Activated gamma-delta T cell treated with Interleukin-2 at 50 U/mL for 16 hours (primary cell): ENCODE measurements at regions not wholly inside any gene's neighbourhood (a gene's known extent, or its start where the extent isn't known, plus 50 kb on each side); places are given as distances from the start of the nearest gene placed in this dataset.
"Not testable (repeated sequence)": the region's sequence is repeated elsewhere in the genome, so short reads cannot be mapped to it uniquely, and the experiment has no call there.

Experiments
- DNase-seq: peaks from one replicate; pipeline ENCODE4 v3.0.0-alpha.2; 2020

DNA sequence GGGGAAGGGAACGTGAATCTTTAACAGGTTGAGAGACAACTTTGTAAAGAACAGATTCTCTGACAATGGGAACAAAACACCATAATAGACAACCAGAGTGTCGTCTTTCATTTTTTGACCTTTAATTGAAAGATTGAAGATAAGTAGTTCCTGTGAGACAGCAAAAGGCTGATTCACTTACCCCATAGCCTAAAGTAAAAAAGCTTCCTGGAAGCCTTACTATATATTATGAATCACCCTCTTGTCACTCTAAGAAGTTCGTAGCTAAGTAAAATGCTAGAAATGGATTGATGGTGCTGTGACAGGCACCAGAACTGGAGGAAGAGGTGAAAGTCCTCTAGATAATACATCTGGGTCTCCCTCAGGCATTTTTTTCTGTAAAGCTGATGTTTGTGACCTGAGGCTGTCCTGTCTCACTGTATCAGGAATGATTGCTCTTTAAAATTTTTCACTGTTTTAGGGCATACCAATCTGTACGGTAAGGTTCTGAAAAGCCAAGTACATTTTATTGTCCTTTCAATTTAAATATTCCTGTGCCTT lies 824.6 kb upstream of the SEMA6D start:
- DNase-seq = no peak

DNA sequence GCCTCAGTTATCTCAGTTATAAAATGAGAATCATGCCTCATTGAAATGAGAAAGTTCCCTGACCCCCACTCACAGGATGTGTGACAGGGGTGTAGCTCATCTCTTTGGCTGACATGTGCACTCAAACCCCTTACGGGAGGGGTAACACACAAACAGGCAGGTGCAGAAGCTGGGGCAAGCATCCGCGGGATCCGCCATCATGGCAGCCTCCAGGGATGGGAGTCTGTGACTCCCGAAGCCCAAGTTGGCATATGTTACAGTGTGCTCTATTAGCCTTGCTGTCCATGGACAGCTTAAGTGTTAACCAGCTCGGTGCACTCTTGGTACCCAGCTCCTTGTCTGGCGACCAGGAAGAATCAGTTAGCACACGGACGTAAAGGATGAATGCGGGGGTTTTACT lies 822.7 kb upstream of the SEMA6D start:
- no peak for DNase-seq

DNA sequence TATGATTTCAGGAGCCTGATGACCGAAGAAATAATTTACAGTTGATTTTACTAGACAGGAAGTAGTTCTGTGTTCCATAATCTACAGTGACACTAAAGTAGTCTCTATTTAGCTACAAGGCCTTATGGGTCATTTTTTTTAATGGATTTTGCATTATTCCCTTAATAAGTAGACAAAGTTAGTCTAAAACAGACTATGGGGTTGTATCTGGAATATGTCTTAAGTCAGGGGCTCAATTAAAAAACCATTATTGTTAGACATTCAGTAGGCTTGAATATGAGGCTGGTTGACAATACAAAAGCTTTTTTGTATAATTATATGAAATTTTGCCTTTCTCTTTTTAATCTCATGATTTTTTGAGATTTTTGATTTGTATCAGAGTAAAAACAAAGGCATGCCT lies 820.0 kb upstream of the SEMA6D start:
- DNase-seq = no peak

DNA sequence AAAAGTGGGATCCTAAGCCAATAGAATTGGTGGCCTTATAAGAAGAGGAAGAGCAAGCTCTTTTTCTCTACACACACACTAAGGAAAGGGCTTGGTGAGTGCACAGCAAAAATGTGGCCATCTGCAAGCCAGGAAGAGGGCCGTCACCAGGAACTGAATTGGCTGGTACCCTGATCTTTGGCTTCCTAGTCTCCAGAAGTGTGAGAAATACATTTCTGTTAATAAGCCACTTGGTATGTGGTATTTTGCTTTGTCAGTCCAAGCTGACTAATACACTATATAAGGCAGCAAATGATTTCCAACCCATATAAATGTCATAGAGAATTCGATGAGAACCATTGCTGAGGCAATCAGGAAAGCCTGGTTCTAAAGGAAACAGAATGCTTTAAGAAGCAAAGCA lies 816.3 kb upstream of the SEMA6D start:
- DNase-seq = no peak

DNA sequence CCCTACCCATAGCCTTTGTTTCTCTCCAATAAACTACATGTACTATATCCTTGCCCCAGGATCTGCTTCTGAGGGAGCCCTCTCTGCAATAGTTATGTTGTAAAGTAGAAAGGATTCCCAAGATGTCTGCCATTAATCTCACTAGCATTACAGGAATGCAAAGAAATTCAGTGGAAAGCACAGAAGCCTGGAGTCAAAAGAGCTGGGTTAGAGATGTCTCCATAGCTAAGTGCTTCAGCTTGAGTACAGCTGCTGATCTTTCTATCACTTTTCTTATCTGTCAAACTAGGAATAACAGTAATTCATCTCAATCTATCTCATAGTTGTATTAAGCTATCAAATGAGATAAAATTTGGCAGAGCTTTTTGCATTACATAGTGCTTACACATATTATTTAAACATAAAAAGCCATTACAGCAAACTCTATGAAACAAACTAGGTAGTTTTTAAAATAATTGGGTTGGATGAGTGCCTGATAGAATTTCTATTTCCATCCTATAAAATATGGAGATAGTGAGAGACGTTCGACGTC lies 799.5 kb upstream of the SEMA6D start:
- no peak for DNase-seq

DNA sequence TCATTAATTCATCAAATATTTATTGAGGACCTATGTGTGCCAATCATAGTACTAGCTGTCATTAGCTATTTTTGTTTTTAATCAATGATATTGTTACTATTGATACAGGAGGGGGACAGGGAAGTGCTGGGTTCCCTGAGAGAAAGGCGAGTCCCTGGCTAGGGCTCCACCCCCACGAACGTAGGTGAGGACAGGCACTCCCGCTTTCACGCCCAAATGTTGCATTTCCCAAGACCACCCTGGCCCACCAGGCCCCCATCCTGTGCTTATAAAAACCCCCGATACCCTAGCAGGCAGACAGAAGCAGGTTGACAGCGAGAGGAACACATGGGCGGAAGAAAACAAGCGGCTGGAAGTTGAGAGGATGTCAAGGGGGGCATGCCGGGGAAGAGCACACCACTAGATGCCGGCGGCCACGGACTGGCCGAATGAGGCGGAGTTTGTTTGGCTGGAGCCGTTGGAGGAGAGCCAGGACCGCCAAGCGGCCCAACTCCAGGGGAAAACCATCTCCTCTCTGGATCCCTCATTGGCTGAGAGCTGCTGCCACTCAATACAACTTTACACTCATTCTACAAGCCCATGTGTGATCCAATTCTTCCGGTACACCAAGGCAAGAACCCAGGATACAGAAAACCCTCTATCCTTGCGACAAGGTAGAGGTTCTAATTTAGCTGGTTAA lies 798.7 kb upstream of the SEMA6D start:
- no peak for DNase-seq

DNA sequence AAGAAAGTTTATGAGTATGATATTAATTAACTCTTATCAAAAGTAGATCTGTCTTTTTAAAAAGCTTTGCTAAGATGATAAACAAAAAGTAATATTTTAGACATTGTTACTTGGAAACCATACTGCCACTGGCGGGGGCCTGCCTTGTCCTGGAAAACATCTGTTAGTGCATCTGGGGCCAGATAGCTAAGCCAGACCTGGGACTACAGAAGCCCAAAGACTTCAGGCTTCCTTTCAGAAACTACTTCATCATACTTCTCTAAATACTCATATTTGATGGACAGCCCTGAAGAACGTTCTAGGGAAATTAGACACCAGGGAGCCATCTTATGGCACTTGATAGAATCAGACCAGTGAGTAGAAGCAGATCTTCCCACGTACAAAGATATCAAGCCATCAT lies 795.4 kb upstream of the SEMA6D start:
- no peak for DNase-seq

DNA sequence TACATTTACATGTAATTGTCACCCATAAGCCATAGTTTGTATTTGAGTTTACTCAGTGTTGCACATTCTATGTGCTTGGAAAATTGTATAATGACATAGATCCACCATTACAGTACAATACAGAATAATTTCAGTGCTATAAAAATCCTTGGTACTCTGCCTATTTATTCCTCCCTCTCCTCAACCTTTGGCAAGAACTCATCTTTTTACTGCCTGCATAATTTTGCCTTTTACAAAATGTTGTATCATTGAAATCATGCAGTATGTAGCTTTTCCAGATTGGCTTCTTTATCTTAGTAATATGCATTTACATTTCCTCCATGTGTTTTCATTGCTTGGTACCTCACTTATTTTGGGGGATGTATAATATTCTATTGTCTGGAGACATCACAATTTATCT lies 786.9 kb upstream of the SEMA6D start:
- DNase-seq = no peak

DNA sequence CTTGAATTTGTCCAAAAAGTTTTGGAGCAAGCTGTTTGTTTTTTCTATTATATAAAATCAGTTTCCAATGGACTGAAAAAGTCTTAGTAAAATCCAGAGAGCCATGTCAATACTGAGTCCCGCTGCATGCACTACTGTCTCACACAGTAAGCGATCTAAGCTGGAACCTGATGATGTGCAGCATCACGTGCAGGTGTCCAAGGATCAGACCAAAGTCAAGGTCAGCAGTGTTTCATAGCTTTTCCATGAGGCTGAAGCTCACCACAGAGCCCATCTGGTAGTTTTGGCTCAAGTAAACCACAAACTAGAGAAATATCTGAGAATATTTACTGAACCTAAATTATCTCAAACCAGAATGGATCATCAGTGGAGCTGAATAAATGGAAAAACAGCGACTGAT lies 784.0 kb upstream of the SEMA6D start:
- no peak for DNase-seq

DNA sequence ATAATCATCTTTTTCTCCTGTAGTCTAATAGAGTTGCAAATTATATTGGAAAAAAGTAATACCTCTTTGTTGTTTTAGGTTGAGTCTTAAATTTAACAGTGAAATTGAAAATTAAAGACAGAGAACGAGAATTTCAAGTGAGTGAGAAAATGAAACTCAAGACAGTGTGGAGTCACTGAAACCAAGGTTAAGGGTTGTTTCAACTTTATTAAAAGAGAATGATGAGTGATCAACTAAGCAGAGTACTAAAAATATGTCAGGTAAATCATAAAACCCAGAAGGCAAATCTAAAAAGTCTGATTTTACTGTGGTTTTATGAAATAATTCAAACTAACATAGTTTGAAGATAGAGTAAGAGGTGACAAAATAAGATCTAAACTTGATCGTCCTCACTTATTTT lies 782.5 kb upstream of the SEMA6D start:
- no peak for DNase-seq

DNA sequence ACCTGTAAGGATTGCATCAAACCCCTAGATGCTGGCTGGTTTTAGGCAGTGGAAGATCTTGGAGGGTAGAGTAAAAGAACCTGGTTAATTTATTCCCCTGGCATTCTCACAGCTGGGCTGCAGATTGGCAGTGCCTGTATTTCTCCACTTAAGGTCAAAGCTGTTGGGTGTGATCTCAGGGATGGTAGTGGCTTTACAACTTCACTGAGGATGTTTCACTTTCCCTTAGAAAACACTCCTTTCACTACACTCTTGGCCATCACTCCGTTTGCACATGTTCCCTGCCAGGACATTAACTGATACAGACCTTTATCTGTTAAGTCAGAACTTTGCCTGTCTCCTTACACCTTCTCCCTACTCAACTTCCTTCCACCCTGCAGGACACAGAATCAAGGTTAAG lies 779.1 kb upstream of the SEMA6D start:
- no peak for DNase-seq

DNA sequence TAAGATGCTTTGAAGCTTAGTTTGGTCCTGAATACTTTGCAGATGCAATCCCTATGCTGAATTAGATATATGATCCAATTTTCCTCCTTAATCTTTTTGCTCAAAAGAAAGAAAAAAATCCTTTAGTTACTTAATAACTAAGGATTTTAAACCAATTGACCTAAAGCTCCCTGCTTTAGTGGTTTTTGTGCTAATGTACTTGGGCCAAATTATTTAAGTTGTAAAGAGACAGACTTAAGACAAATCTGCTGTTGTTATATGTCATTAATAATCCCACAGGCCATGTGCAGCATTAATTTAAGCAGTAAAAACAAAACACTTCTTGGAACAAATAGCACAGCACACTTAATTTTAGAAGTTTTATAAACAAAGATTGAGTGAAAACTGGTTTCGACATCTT lies 776.1 kb upstream of the SEMA6D start:
- DNase-seq = no peak

DNA sequence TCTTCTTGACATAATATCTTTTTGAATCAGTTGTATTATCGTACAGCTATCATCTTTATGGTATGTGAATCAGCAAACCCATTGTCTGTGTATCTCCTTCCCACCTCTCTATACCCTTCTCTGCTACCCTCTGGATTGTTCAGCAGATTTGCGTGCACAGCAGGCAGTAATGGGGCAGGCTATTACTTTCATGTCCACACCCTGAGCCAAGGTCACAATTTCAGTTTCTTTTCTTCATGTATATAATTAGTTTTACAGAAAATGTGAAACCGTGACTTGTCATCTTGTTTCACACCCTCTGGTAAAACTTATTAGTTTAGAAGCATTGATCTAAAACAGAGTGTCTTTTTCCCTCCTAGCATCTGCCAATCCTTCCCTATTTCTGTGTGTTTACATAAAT lies 770.4 kb upstream of the SEMA6D start:
- DNase-seq = no peak

DNA sequence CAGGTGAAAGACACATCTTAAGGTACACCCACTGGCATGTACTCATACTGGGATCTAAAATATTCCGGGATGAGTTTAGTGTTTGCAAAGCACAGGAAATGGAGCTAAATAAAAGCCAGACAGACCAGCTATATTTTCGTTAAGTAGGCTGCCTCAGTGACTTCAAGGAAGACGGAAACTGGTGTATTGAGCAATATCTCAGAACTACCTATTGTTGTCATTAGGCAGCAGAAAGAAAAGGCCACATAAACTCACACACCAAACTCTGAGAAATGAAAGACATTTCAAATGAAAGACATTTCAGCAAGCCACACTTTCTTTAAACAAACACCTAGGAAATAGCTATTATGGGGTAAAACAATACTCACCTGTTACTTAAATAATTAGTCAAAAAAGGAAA lies 761.7 kb upstream of the SEMA6D start:
- DNase-seq = no peak

DNA sequence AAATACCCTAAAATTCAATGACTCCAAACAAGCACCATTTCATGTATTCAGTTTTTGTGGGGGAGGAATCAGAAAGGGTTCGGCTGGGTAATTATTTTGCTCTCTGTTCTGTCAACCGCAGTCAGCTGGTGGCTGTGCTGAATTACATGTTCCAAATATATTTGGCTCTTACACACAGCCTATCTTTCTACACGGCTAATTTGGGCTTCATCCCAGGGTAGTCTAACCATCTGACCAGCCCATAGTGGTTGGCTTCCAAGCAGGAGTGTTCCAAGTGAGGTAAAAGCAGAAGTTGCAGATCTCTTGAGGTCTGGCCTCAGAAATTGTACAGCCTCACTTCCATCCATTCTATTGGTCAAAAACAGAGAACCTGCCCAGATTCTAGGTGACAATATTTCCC lies 760.8 kb upstream of the SEMA6D start:
- DNase-seq = no peak

DNA sequence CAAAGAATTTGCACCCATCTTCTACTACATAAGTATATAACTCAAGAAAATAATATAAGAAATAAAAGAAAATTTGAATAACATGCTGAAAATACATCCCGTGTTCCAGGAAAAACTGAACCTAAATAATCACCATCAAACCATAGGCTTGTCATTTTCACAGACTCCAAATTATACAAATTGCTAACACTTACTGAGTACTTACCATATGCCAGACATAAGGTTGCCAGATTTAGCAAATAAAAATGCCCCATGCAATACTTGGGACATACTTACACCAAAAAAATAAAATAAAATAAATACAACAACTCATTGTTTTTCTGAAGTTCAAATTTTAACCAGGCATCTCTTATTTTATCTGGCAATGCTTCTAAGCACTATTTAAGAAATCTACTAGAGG lies 760.4 kb upstream of the SEMA6D start:
- no peak for DNase-seq

DNA sequence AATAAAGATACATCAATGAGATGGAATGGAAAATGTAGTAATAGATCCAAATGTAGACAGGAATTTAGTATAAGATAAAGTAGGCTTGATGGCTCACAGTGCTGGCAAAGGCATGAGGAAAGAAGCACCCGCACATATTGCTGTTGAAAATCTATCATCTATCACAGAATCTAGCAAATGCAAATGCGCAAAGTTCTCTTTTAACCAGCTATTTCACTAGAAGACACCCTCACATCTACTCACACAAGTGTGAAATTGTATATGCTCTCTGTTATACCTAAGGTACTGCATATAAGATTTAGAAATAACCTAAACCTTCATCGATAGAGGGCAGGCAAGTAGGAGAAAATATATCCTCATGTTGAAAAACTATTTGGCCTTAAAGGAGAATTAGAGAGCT lies 756.7 kb upstream of the SEMA6D start:
- DNase-seq = no peak

DNA sequence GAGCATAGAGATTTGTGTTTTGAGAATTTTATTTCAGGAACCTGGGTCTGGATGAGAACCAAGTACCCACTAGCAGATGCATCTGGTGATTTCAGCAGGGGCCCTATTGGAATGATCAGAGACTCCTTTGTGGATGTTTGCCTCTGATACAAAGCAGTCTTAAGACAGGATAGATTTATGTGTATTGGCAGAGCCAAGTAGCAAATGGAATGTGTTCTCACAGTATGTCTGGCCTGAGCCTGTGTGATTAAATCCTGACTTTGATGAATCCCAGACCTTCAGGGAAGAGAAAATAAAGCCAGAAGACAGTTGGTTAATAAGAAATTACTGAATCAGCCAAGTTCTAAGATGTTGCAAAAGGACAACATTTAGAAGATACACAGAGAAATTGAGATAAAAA lies 755.5 kb upstream of the SEMA6D start:
- DNase-seq = no peak

DNA sequence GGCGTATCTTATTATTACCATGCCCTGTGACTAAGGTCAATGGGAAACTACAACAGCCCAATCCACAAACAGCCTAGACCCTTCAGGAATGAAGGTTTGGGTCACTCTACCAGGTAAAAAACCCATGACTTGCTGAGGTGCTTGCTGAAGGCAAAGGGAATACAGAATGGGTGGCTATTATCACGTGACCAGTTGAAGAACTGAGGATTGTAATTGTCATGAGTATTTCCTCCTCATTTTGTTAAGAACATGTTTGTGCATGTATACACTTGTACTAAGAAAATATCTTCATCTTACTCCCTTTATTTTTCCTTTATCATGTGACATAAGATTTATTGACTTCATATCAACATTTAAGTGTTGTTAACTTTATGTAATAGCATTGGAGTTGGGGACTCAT lies 729.2 kb upstream of the SEMA6D start:
- DNase-seq = not testable (repeated sequence)

DNA sequence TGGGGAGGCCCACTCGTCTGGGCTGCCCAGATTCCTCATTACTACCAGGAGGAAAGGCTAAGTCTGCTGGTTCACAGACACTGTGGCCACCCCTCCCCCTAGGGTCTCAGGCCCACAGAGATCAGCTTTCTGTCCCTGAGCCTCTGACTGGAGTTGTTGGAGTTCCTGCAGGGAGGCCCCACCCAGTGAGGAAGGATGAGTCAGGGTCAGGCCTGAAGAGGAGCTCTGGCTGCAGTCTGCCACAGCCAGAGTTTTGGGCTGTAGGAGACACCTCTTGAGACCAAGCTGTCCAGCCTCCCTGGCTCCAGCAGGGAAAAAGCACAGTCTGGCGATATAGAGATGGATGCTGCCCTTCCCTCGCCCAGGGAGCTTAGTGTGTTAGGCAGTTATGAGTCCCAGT lies 720.9 kb upstream of the SEMA6D start:
- DNase-seq = no peak

DNA sequence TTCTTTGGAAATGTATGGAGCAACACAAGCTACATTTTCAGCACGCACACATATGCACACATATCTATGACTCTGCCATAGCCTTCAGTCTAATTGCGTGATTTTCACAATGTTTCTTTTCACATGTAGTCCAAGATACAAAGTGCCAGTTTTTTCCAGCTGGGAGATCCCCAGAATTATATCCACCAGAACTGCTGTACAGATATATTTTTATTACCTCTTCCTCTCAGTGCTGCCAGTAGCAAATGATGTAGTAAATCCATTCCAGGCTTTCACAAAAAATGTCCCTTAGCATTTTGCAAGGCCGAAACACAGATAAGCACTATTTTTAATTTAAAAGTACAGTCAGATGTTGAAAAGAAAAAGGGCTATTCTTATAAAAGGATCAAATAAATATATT lies 719.8 kb upstream of the SEMA6D start:
- DNase-seq = no peak

DNA sequence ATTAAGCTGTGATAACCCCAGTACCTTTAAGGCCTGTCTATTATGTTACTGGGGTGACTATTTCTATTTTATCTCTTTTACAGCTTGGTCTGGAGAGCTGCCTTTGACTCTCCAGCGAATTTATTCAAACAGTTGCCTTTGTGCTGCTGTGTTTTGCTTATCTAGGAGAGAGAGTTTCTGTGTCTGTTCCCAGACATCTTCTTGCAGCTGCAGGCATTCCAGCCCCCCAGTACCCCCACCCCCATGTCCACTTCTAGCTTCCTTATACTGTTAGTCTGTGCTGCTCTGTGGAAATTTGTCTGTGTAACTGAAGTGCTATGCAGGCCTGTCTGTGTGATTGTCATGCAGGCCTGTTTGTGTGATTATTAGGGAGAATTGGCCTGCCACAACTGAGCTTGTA lies 713.7 kb upstream of the SEMA6D start:
- DNase-seq = no peak

DNA sequence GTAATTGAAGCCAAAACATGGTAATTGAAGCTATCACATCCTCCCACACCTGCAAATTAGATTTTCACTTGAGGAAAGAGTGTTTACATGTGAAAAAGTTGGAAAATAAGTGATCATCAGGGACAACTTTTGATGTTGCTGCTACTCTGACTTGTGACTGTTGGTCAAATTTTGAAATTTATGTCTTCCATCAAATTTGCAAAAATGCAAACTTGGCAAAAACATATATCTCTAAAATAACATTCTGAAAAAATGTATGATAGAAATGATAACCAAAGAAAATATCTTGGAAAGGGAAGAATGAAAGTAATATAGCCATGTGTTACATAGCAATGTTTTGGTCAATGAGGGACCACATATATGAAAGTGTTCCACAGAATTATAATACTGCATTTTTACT lies 703.9 kb upstream of the SEMA6D start:
- no peak for DNase-seq

DNA sequence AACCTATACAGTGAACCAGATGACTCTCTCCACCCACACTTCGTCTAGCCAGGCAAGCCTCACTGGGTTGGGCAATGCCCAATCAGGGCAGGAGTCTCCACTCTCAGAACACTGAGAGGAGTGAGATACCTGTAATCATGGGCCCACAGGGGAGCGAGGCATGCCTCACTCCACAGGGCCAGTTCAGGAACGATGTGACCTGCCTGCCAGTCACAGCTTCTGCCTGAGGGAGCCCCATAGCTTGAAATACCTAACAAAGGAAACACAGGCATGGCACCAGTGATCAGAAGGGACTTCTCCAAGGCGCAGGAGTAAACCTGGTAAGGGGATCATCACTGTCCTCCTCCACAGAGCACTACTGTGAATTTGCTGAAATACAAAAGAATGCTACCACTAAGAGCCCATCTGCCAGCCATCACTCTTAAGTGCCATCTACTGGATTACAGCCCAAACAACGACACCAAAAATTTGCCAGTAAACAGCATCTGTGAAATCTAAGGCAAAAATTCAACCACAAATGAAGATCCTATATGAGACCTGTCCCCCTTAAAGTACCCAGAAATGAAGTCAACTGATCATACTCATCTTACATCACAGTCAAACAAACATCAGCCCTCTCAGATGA lies 689.9 kb upstream of the SEMA6D start:
- DNase-seq = no peak
